Keratinocyte (primary cell): ENCODE measurements at regions not wholly inside any gene's neighbourhood (a gene's known extent, or its start where the extent isn't known, plus 50 kb on each side); places are given as distances from the start of the nearest gene placed in this dataset.

Experiments used
- DNase-seq: peaks from one replicate; pipeline ENCODE4 v3.0.0-alpha.2; 2011; ENCODE audit warnings: low read depth, missing footprints, low spot score
- FAIRE-seq: peaks from 2 replicates; lab custom pipeline; 2011; peaks lifted over from hg19 to GRCh38; lab: Jason Lieb, UNC
- H2AFZ ChIP-seq: 2 replicates; pipeline ENCODE4 v1.6.0; 2012; ENCODE audit warnings: low read length, control low read depth, inconsistent platforms; ENCODE audit not compliant: control insufficient read depth
- H3K27ac ChIP-seq: 2 replicates; pipeline ENCODE4 v1.5.1; 2011; ENCODE audit warnings: low read length; ENCODE audit not compliant: control insufficient read depth, insufficient read depth
- H3K27me3 ChIP-seq: 3 replicates; pipeline ENCODE4 v1.6.0; 2011; ENCODE audit warnings: low read length; ENCODE audit not compliant: control insufficient read depth, insufficient read depth; ENCODE audit errors: extremely low read depth
- H3K36me3 ChIP-seq, 2 experiments: 2 replicates in 1 of 2; 3 replicates in 1 of 2; pipeline ENCODE4 v1.5.1; 2011; ENCODE audit warnings: low read length in 2 of 2, mild to moderate bottlenecking in 1 of 2; ENCODE audit not compliant: control insufficient read depth in 2 of 2, insufficient read depth in 2 of 2; ENCODE audit errors: extremely low read depth in 1 of 2
- H3K4me1 ChIP-seq: 3 replicates; pipeline ENCODE4 v1.5.1; 2011; ENCODE audit warnings: low read length; ENCODE audit not compliant: control insufficient read depth, insufficient read depth; ENCODE audit errors: extremely low read depth
- H3K4me2 ChIP-seq: 3 replicates; pipeline ENCODE4 v1.6.0; 2011; ENCODE audit warnings: low read depth, low read length; ENCODE audit not compliant: control insufficient read depth, insufficient read depth; ENCODE audit errors: extremely low read depth
- H3K4me3 ChIP-seq, 3 experiments: fragments of 200-600 bp in 1 of 3; sonication (generic) in 1 of 3; 2 replicates in 2 of 3; 3 replicates in 1 of 3; pipeline ENCODE4 v1.5.1; 2011 to 2016; ENCODE audit warnings: low read length in 3 of 3, mild to moderate bottlenecking in 3 of 3, control low read depth in 2 of 3, inconsistent platforms in 1 of 3, low read depth in 1 of 3, mixed read lengths in 1 of 3, mixed run types in 1 of 3, moderate library complexity in 1 of 3; ENCODE audit not compliant: control insufficient read depth in 2 of 3, insufficient read depth in 2 of 3; ENCODE audit errors: extremely low read depth in 1 of 3
- H3K79me2 ChIP-seq: 2 replicates; pipeline ENCODE4 v1.6.0; 2012; ENCODE audit warnings: low read length; ENCODE audit not compliant: control insufficient read depth, insufficient read depth
- H3K9ac ChIP-seq: 3 replicates; pipeline ENCODE4 v1.6.0; 2011; ENCODE audit warnings: low read length; ENCODE audit not compliant: control insufficient read depth, insufficient read depth; ENCODE audit errors: extremely low read depth
- H3K9me1 ChIP-seq: 3 replicates; pipeline ENCODE4 v1.6.0; 2011; ENCODE audit warnings: low read length; ENCODE audit not compliant: control insufficient read depth, insufficient read depth; ENCODE audit errors: extremely low read depth
- H3K9me3 ChIP-seq: 2 replicates; pipeline ENCODE4 v1.5.1; 2012; ENCODE audit warnings: low read depth, low read length; ENCODE audit not compliant: control insufficient read depth
- H4K20me1 ChIP-seq: 3 replicates; pipeline ENCODE4 v1.6.0; 2011; ENCODE audit warnings: low read length; ENCODE audit not compliant: control insufficient read depth, insufficient read depth; ENCODE audit errors: extremely low read depth
- CTCF ChIP-seq, 3 experiments: IDR thresholded peaks in 1 of 3; conservative IDR thresholded peaks in 1 of 3; optimal IDR thresholded peaks in 1 of 3; 2 replicates in 2 of 3; 3 replicates in 1 of 3; pipeline versions ENCODE3 to v1.5.1; 2011; ENCODE audit warnings: low read length in 3 of 3, mild to moderate bottlenecking in 3 of 3, moderate library complexity in 2 of 3, control low read depth in 1 of 3, inconsistent platforms in 1 of 3; ENCODE audit not compliant: insufficient read depth in 2 of 3; ENCODE audit errors: extremely low read depth in 1 of 3
- EZH2 ChIP-seq: IDR thresholded peaks from one replicate; pipeline ENCODE4 v1.6.1; 2012; ENCODE audit warnings: inconsistent platforms, mild to moderate bottlenecking, low read length, moderate library complexity
- dilution Hi-C: fragments of 300-500 bp; cut with MboI; formaldehyde crosslinking; loops from one replicate; pipeline ENCODE4 v1.7.0; 2020; ENCODE audit warnings: low sequenced_read_pairs; ENCODE audit not compliant: extremely low pct_ligation_motif_present

GRCh38 chr14:105845725-105846309, 319.4 kb downstream of the TMEM121 start:
- no peaks in the 10 kb centered on the region for H3K27me3 ChIP-seq
- peaks cover 11% of the 10 kb centered on the region for H3K9me3 ChIP-seq
- H3K27ac ChIP-seq: no peak overlapping the region
- no peaks in the 10 kb centered on the region for H3K36me3 ChIP-seq
- no peak overlapping the region for H3K4me2 ChIP-seq
- no peak for TF ChIP-seq CTCF (optimal IDR thresholded peaks at IDR 0.05 in 1 of 3, IDR thresholded peaks at IDR 0.05 in 1 of 3, conservative IDR thresholded peaks at IDR 0.05 in 1 of 3; ENCODE audit: extremely low read depth in 1 of 3, insufficient read depth in 2 of 3, low read length in 3 of 3)
- no peak for TF ChIP-seq EZH2
- H3K9me1 ChIP-seq: no peaks in the 10 kb centered on the region
- no peak for DNase-seq
- dilution Hi-C loops: no loop called here
- no peak overlapping the region for H3K4me3 ChIP-seq
- H4K20me1 ChIP-seq: no peaks in the 10 kb centered on the region
- no peaks in the 10 kb centered on the region for H3K4me1 ChIP-seq
- H2AFZ ChIP-seq: no peak overlapping the region
- FAIRE-seq: no peak
- H3K79me2 ChIP-seq: no peaks in the 10 kb centered on the region
- no peak overlapping the region for H3K9ac ChIP-seq

GRCh38 chr14:105846312-105846711, 319.9 kb downstream of the TMEM121 start:
- Histone ChIP-seq H3K9me1 (no peaks in the 10 kb centered on the region), H3K79me2 (no peaks in the 10 kb centered on the region), H3K4me1 (no peaks in the 10 kb centered on the region), H3K9ac (no peak overlapping the region), H3K4me2 (no peak overlapping the region), H3K27me3 (no peaks in the 10 kb centered on the region), H3K4me3 (no peak overlapping the region), H3K27ac (no peak overlapping the region), H3K9me3 (peaks cover 8% of the 10 kb centered on the region), H2AFZ (no peak overlapping the region), H4K20me1 (no peaks in the 10 kb centered on the region), H3K36me3 (no peaks in the 10 kb centered on the region)
- TF ChIP-seq CTCF (optimal IDR thresholded peaks at IDR 0.05 in 1 of 3, IDR thresholded peaks at IDR 0.05 in 1 of 3, conservative IDR thresholded peaks at IDR 0.05 in 1 of 3; ENCODE audit: extremely low read depth in 1 of 3, insufficient read depth in 2 of 3, low read length in 3 of 3) (no peak), EZH2 (no peak)
- dilution Hi-C loops: no loop called here
- DNase-seq (no peak), FAIRE-seq (no peak)
